ENCODE measurements at regions not wholly inside any gene's neighbourhood (a gene's known extent, or its start where the extent isn't known, plus 50 kb on each side); places are given as distances from the start of the nearest gene placed in this dataset.

DNA sequence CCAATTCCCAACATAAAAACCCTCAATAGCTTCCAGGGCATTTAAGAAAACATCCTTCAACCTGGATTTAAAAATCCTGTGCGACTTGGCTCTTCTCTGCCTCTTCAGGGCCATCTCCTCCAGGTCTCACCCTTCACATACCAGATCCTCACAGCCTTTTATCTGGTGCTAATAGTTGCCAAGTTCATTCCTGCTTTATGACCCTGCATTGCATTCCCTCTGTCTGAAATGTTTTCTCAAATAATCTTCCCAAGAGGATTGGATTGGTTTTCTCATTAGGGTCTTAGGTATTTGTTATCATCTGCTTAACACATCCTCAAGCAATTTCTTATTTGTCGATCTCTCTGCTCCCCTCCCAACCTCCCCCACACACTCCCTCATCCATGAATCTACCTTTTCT, 832.0 kb downstream of the GALC start:
- Histone ChIP-seq H3K4me1 (no peaks in the 10 kb centered on the region), H3K27me3 (no peaks in the 10 kb centered on the region), H3K9me3 (no peaks in the 10 kb centered on the region), H3K27ac (no peak overlapping the region), H3K36me3 (no peaks in the 10 kb centered on the region), H3K4me3 (no peak overlapping the region), H3K9ac (ENCODE audit: low read depth in 2 of 2, low read length in 2 of 2) (no peak overlapping the region)
- intact Hi-C loops (cut with DNase I) = no loop called here
- DNase-seq = no peak
- TF ChIP-seq, protein P1, sequence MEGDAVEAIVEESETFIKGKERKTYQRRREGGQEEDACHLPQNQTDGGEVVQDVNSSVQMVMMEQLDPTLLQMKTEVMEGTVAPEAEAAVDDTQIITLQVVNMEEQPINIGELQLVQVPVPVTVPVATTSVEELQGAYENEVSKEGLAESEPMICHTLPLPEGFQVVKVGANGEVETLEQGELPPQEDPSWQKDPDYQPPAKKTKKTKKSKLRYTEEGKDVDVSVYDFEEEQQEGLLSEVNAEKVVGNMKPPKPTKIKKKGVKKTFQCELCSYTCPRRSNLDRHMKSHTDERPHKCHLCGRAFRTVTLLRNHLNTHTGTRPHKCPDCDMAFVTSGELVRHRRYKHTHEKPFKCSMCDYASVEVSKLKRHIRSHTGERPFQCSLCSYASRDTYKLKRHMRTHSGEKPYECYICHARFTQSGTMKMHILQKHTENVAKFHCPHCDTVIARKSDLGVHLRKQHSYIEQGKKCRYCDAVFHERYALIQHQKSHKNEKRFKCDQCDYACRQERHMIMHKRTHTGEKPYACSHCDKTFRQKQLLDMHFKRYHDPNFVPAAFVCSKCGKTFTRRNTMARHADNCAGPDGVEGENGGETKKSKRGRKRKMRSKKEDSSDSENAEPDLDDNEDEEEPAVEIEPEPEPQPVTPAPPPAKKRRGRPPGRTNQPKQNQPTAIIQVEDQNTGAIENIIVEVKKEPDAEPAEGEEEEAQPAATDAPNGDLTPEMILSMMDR (IDR thresholded peaks at IDR 0.05) = no peak

DNA sequence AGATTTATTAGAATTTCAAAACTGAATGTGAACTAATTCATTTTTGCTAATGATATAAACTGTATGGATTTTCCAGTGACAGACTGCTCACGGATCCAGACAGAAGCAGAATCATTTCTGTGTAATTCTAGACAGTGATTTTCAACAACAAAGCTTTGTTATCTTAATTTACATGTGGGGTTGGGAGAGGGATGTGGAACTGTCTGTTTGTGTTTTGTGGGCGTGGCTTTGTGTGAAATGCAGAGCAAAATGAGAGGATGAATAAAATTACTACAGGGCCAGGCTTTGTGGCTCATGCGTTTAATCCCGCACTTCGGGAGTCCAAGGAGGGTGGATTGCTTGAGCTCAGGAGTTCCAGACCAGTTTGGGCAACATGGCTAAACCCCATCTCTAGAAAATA, 834.7 kb downstream of the GALC start:
- Histone ChIP-seq H3K27ac (no peak overlapping the region), H3K9ac (ENCODE audit: low read depth in 2 of 2, low read length in 2 of 2) (no peak overlapping the region), H3K9me3 (no peaks in the 10 kb centered on the region), H3K36me3 (no peaks in the 10 kb centered on the region), H3K4me3 (no peak overlapping the region), H3K27me3 (no peaks in the 10 kb centered on the region), H3K4me1 (no peaks in the 10 kb centered on the region)
- intact Hi-C loops (cut with DNase I) = no loop called here
- no peak for DNase-seq
- TF ChIP-seq, protein P1 (IDR thresholded peaks at IDR 0.05) = no peak

DNA sequence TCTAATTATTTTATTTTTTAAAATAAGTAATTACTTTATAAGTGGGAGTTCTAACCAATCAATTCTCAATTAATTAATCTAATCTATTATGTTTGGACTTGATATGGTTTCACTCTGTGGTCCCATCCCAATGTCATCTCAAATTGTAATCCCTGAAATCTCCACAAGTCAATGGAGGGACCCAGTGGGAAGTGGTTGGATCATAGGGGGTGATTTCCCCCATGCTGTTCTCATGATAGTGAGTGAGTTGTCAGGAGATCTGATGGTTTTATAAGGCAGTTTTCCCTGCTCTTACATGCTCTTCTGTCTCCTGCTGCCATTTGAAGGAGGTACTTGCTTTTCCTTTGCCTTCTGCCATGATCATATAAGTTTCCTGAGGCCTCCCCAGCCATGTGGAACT, 836.1 kb downstream of the GALC start:
- Histone ChIP-seq H3K27ac (no peak overlapping the region), H3K36me3 (no peaks in the 10 kb centered on the region), H3K4me3 (no peak overlapping the region), H3K9ac (ENCODE audit: low read depth in 2 of 2, low read length in 2 of 2) (no peak overlapping the region), H3K9me3 (no peaks in the 10 kb centered on the region), H3K27me3 (no peaks in the 10 kb centered on the region), H3K4me1 (no peaks in the 10 kb centered on the region)
- no peak for DNase-seq
- intact Hi-C loops (cut with DNase I) = no loop called here
- TF ChIP-seq, protein P1 (IDR thresholded peaks at IDR 0.05) = no peak

DNA sequence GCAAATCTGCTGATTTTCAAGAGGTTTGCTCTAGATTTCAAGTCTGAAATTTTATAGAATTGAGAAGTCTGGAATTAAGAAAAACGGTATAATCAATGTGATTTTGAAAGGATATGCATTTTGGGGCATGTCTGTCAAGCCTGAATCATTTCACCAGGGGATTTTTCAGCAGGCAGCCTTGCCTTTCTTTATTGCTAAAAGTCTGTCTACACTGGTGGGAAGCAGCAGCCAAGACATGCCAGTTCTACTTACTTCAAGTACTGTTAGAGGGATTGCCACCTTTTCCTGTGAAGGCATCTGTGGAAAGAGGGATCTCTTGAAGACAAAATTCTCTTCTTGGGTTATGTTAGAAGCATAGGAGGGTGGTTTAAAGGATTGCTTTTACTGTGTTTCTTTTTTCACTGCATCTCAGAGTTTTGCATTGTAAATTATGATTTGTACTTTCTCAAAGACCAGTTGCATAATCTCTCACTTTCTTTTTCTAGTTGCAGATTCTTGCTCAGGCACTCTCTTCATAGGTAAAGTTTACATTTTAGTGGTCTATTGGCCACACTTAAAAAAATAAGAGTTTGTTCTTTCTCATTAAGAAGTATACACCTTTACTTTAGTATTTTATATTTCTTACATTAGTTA, 837.0 kb downstream of the GALC start:
- Histone ChIP-seq H3K4me1 (no peaks in the 10 kb centered on the region), H3K27ac (no peak overlapping the region), H3K9ac (ENCODE audit: low read depth in 2 of 2, low read length in 2 of 2) (no peak overlapping the region), H3K9me3 (no peaks in the 10 kb centered on the region), H3K27me3 (no peaks in the 10 kb centered on the region), H3K4me3 (no peak overlapping the region), H3K36me3 (no peaks in the 10 kb centered on the region)
- intact Hi-C loops (cut with DNase I) = no loop called here
- no peak for DNase-seq
- TF ChIP-seq, protein P1 (IDR thresholded peaks at IDR 0.05) = no peak

DNA sequence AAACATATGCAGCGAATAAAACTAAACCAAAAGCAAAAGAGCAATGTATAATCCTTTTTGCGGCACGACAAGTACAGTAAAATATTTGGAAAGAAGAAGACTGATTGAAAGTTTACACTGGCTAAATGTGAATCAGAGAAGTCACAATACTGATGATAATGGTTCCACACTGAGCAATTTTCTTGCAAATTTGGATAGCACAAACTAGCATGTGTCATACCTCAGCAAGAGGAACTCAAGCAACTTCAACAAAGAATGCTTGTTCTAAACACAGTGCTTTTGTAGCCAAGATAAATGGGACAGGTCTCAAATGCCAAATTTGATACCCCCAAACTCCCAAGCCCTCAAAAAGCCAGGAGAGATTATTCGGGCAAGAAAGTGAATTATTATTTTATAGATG, 839.1 kb downstream of the GALC start:
- TF ChIP-seq, protein P1 (IDR thresholded peaks at IDR 0.05) = no peak
- no peak overlapping the region for H3K27ac ChIP-seq
- intact Hi-C loops (cut with DNase I) = no loop called here

More for the DNA sequence above, 839.1 kb downstream of the GALC start:
- Histone ChIP-seq H3K9me3 (no peaks in the 10 kb centered on the region), H3K36me3 (no peaks in the 10 kb centered on the region), H3K4me3 (no peak overlapping the region), H3K4me1 (no peaks in the 10 kb centered on the region), H3K9ac (ENCODE audit: low read depth in 2 of 2, low read length in 2 of 2) (no peak overlapping the region), H3K27me3 (no peaks in the 10 kb centered on the region)
- DNase-seq = no peak

Measured in colonic mucosa (tissue), 4 donors.